ENCODE measurements at regions not wholly inside any gene's neighbourhood (a gene's known extent, or its start where the extent isn't known, plus 50 kb on each side); places are given as distances from the start of the nearest gene placed in this dataset.

DNA sequence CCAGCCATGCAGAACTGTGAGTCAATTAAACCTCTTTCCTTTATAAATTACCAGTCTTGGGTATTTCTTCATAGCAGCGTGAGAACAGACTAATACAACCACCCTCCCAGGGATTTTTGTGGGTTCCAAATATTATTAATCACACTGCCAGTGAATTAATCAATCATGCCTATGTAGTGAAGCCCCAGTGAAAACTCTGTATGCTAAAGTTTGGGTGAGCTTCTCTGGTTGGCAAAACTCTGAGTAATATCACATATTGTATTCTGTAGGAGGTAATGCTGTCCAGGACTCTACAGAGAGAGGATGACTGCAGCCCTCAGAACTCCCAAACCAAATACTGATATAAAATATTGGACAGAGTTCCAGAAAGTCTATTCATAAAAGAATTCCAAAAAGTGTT lies 216.9 kb downstream of the RPAP3 start:
- dilution Hi-C loops (cut with HindIII; ENCODE audit: low sequenced_read_pairs, unreplicated experiment): no loop called here
- BruUV-seq (replicated peaks): no TSS peak
- Histone ChIP-seq H3K36me3 (ENCODE audit: control insufficient read depth, insufficient read depth, low read length) (no peaks in the 10 kb centered on the region), H3K4me2 (ENCODE audit: low read depth, low read length) (no peak overlapping the region), H3K9ac (ENCODE audit: low read depth, low read length) (no peak overlapping the region), H2AK5ac (ENCODE audit: low read depth, low read length) (no peak overlapping the region), H2BK15ac (ENCODE audit: low read depth, low read length) (no peak overlapping the region), H3K27me3 (ENCODE audit: control insufficient read depth, insufficient read depth, low read length) (peaks cover 14% of the 10 kb centered on the region), H3K18ac (ENCODE audit: low read depth, low read length) (no peak overlapping the region), H4K91ac (ENCODE audit: insufficient read depth, low read depth, low read length) (no peak overlapping the region), H4K8ac (ENCODE audit: low read depth in 2 of 2, low read length in 2 of 2) (no peak overlapping the region), H4K20me1 (ENCODE audit: insufficient read depth, low read length) (no peaks in the 10 kb centered on the region), H4K5ac (ENCODE audit: low read depth, low read length) (no peak overlapping the region), H2AK9ac (replicated peaks; ENCODE audit: low read depth, low read length, poor library complexity) (no peak overlapping the region), H3K14ac (replicated peaks; ENCODE audit: low read depth, low read length) (no peak overlapping the region), H3K27ac (ENCODE audit: insufficient read depth, low read length) (no peak overlapping the region), H3K9me1 (ENCODE audit: insufficient read depth, low read length) (no peaks in the 10 kb centered on the region), H2BK20ac (ENCODE audit: low read depth, low read length) (no peak overlapping the region), H2BK120ac (ENCODE audit: low read depth, low read length) (no peak overlapping the region), H3K56ac (ENCODE audit: extremely low read depth, insufficient read depth, low read length) (no peak overlapping the region), H3K4me3 (ENCODE audit: insufficient read depth, low read depth, low read length) (no peak overlapping the region), H2AFZ (replicated peaks; ENCODE audit: low read length, poor library complexity) (no peak overlapping the region), H3K4ac (ENCODE audit: low read depth, low read length) (no peak overlapping the region), H3K79me1 (ENCODE audit: low read depth in 1 of 2, low read length in 2 of 2) (no peaks in the 10 kb centered on the region), H2BK5ac (ENCODE audit: low read depth, low read length, poor library complexity, severe bottlenecking) (no peak overlapping the region), H3K9me3 (ENCODE audit: control insufficient read depth, insufficient read depth, low read length) (no peaks in the 10 kb centered on the region), H3K4me1 (ENCODE audit: control insufficient read depth, insufficient read depth, low read length) (no peaks in the 10 kb centered on the region), H3K23ac (ENCODE audit: low read depth, low read length) (no peak overlapping the region)
- TF ChIP-seq, protein P1, sequence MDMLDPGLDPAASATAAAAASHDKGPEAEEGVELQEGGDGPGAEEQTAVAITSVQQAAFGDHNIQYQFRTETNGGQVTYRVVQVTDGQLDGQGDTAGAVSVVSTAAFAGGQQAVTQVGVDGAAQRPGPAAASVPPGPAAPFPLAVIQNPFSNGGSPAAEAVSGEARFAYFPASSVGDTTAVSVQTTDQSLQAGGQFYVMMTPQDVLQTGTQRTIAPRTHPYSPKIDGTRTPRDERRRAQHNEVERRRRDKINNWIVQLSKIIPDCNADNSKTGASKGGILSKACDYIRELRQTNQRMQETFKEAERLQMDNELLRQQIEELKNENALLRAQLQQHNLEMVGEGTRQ (IDR thresholded peaks at IDR 0.05; ENCODE audit: low read depth, low read length): no peak
- TF ChIP-seq MXI1 (IDR thresholded peaks at IDR 0.05; ENCODE audit: borderline replicate concordance, low read depth, low read length) (no peak), NFE2L2 (IDR thresholded peaks at IDR 0.05; ENCODE audit: low read depth, low read length) (no peak), POLR2A (IDR thresholded peaks at IDR 0.05; ENCODE audit: low read depth, low read length) (no peak), CHD1 (IDR thresholded peaks at IDR 0.05; ENCODE audit: low read depth, low read length) (no peak), RCOR1 (IDR thresholded peaks at IDR 0.05; ENCODE audit: insufficient replicate concordance, low read length) (no peak)
- TF ChIP-seq, protein P2, sequence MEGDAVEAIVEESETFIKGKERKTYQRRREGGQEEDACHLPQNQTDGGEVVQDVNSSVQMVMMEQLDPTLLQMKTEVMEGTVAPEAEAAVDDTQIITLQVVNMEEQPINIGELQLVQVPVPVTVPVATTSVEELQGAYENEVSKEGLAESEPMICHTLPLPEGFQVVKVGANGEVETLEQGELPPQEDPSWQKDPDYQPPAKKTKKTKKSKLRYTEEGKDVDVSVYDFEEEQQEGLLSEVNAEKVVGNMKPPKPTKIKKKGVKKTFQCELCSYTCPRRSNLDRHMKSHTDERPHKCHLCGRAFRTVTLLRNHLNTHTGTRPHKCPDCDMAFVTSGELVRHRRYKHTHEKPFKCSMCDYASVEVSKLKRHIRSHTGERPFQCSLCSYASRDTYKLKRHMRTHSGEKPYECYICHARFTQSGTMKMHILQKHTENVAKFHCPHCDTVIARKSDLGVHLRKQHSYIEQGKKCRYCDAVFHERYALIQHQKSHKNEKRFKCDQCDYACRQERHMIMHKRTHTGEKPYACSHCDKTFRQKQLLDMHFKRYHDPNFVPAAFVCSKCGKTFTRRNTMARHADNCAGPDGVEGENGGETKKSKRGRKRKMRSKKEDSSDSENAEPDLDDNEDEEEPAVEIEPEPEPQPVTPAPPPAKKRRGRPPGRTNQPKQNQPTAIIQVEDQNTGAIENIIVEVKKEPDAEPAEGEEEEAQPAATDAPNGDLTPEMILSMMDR (conservative IDR thresholded peaks at IDR 0.05; ENCODE audit: low read depth, low read length): no peak
- TF ChIP-seq, protein P3, sequence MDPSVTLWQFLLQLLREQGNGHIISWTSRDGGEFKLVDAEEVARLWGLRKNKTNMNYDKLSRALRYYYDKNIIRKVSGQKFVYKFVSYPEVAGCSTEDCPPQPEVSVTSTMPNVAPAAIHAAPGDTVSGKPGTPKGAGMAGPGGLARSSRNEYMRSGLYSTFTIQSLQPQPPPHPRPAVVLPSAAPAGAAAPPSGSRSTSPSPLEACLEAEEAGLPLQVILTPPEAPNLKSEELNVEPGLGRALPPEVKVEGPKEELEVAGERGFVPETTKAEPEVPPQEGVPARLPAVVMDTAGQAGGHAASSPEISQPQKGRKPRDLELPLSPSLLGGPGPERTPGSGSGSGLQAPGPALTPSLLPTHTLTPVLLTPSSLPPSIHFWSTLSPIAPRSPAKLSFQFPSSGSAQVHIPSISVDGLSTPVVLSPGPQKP (IDR thresholded peaks at IDR 0.05; ENCODE audit: borderline replicate concordance, low read depth, low read length): no peak
- in situ Hi-C loops (cut with MboI; ENCODE audit: low sequenced_read_pairs): no loop called here
- no CpG with 5 or more reads among the region's 1 CpG for WGBS, 2 experiments (ENCODE audit: extremely low coverage in 2 of 2, insufficient read length in 1 of 2)
- ChIA-PET CTCF (no interaction called here), POLR2A (ENCODE audit: unreplicated experiment) (no interaction called here)
- intact Hi-C loops (cut with micrococcal nuclease): no loop called here
- ATAC-seq (ENCODE audit: low read depth) (no peak), DNase-seq (no peak)
